ENCODE measurements at regions not wholly inside any gene's neighbourhood (a gene's known extent, or its start where the extent isn't known, plus 50 kb on each side); places are given as distances from the start of the nearest gene placed in this dataset.

GRCh38 chr4:175453456-175453855 lies 358.6 kb downstream of the GPM6A start:
- TF ChIP-seq CTCF (conservative IDR thresholded peaks at IDR 0.05; ENCODE audit: control insufficient read depth, insufficient read depth, low read depth, low read length) = no peak
- H3K4me3 ChIP-seq (ENCODE audit: control insufficient read depth, low read depth, low read length) = no peak overlapping the region
- DNase-seq (ENCODE audit: low read depth) = peak; percentile 38

DNA sequence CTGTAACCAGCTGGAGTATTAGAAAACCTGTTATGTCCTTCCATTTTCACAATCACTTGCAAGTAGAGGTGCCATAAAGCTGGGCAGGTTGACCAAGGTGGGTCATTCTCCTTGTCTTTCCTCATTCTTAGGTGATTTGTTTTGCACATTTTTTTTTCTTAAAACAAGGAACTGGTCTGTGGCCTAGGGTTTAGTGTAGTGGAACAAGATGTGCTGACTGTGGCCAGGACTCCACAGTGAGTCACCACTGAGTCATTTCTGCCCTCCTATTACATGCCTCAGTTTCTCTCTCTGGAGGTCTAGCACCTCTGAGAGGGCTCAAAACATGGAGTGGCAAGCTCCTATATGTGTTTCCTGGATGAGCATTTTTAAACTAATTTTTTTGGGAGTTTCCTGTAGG lies 355.9 kb downstream of the GPM6A start:
- DNase-seq (ENCODE audit: low read depth) = peak; percentile 54
- H3K4me3 ChIP-seq (ENCODE audit: control insufficient read depth, low read depth, low read length) = no peak overlapping the region
- TF ChIP-seq CTCF (conservative IDR thresholded peaks at IDR 0.05; ENCODE audit: control insufficient read depth, insufficient read depth, low read depth, low read length) = no peak

GRCh38 chr4:175457956-175458355 lies 354.1 kb downstream of the GPM6A start:
- no peak for DNase-seq (ENCODE audit: low read depth)
- H3K4me3 ChIP-seq (ENCODE audit: control insufficient read depth, low read depth, low read length) = no peak overlapping the region
- no peak for TF ChIP-seq CTCF (conservative IDR thresholded peaks at IDR 0.05; ENCODE audit: control insufficient read depth, insufficient read depth, low read depth, low read length)

DNA sequence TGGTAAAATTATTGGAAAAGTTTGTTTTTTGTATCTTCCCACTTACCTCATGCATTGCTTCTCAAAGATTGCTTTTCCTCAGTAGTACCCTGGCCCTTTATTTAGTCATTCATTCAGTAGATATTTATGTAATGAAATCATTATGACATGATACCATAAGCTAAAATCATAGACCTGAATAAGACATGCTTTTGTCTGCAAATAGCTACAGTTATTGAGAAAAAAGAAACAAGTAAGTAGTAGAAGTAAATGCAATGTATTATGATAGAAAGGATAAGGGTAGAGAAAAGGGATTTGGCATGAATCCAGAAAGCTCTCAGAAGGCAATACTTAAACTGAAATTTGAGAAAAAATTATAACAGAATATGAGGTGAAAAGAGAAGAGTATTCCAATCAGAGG lies 352.5 kb downstream of the GPM6A start:
- no peak for TF ChIP-seq CTCF (conservative IDR thresholded peaks at IDR 0.05; ENCODE audit: control insufficient read depth, insufficient read depth, low read depth, low read length)
- no peak for DNase-seq (ENCODE audit: low read depth)
- no peak overlapping the region for H3K4me3 ChIP-seq (ENCODE audit: control insufficient read depth, low read depth, low read length)

DNA sequence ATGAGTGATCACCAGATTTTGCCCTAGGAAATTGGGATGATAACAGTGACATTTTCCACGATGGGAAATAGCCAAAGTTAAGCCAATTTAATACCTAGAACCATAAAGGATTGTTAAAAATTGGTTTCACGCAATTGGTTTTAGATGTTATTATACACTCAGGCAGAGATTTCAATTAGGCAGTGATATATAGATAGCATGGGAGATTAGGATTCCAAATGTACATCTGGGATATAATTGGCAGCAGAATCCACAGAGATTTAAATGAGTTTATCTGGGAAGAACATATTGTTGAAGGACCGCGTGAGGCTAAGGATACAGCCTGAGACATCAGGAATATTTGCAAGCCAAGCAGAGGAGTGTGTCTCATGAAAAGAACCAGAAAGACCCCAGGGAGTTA lies 351.6 kb downstream of the GPM6A start:
- H3K4me3 ChIP-seq (ENCODE audit: control insufficient read depth, low read depth, low read length) = no peak overlapping the region
- DNase-seq (ENCODE audit: low read depth) = no peak
- no peak for TF ChIP-seq CTCF (conservative IDR thresholded peaks at IDR 0.05; ENCODE audit: control insufficient read depth, insufficient read depth, low read depth, low read length)

- peak; percentile 12 for DNase-seq (ENCODE audit: low read depth)
- no peak for TF ChIP-seq CTCF (conservative IDR thresholded peaks at IDR 0.05; ENCODE audit: control insufficient read depth, insufficient read depth, low read depth, low read length)
- no peak overlapping the region for H3K4me3 ChIP-seq (ENCODE audit: control insufficient read depth, low read depth, low read length)
Observed at GRCh38 chr4:175469514-175469913, 342.6 kb downstream of the GPM6A start.

DNA sequence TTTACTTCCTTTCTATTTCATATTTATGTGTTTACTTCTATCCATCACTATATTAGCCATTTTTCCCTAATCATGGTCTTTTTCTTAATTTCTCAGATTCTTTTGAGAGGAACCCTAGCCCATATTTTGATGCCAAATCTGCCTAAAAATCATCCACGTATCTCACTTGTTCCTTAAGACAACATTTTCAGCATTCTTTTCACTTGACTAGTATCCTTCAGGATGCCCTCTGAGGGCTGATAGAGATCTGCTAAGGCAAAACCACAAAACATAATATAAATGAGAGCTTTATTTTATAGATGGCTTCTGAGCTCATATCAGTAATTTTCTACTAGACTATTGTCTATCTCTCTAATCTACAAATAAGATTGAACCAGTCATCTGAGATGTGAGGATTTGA lies 341.9 kb downstream of the GPM6A start:
- no peak overlapping the region for H3K4me3 ChIP-seq (ENCODE audit: control insufficient read depth, low read depth, low read length)
- DNase-seq (ENCODE audit: low read depth) = no peak
- TF ChIP-seq CTCF (conservative IDR thresholded peaks at IDR 0.05; ENCODE audit: control insufficient read depth, insufficient read depth, low read depth, low read length) = no peak

Measured in fibroblast of mammary gland (primary cell).